ENCODE measurements at regions not wholly inside any gene's neighbourhood (a gene's known extent, or its start where the extent isn't known, plus 50 kb on each side); places are given as distances from the start of the nearest gene placed in this dataset.

GRCh38 chr18:28946471-28946870 lies 769.5 kb upstream of the CDH2 start:
- Mint-ChIP-seq H3K4me1 (ENCODE audit: low read depth) (no peaks in the 10 kb centered on the region), H3K27me3 (ENCODE audit: low read depth) (peaks cover 3% of the 10 kb centered on the region), H3K27ac (ENCODE audit: unreplicated experiment) (no peak overlapping the region), H3K9me3 (ENCODE audit: low read depth) (peaks cover 6% of the 10 kb centered on the region), H3K36me3 (ENCODE audit: low read depth) (peaks cover 4% of the 10 kb centered on the region), H3K4me3 (ENCODE audit: unreplicated experiment) (no peak overlapping the region)
- DNase-seq (ENCODE audit: low spot score), result no peak
- no peak for TF ChIP-seq CTCF (IDR thresholded peaks at IDR 0.05)

- Mint-ChIP-seq H3K27ac (ENCODE audit: unreplicated experiment) (no peak overlapping the region), H3K4me3 (ENCODE audit: unreplicated experiment) (no peak overlapping the region), H3K36me3 (ENCODE audit: low read depth) (no peaks in the 10 kb centered on the region), H3K27me3 (ENCODE audit: low read depth) (no peaks in the 10 kb centered on the region), H3K4me1 (ENCODE audit: low read depth) (no peaks in the 10 kb centered on the region), H3K9me3 (ENCODE audit: low read depth) (no peaks in the 10 kb centered on the region)
- no peak for DNase-seq (ENCODE audit: low spot score)
- no peak for TF ChIP-seq CTCF (IDR thresholded peaks at IDR 0.05)
Observed at GRCh38 chr18:28922936-28923335, 746.0 kb upstream of the CDH2 start.

- Mint-ChIP-seq H3K27ac (ENCODE audit: unreplicated experiment) (no peak overlapping the region), H3K9me3 (ENCODE audit: low read depth) (peaks cover 7% of the 10 kb centered on the region), H3K4me3 (ENCODE audit: unreplicated experiment) (no peak overlapping the region), H3K4me1 (ENCODE audit: low read depth) (no peaks in the 10 kb centered on the region), H3K36me3 (ENCODE audit: low read depth) (no peaks in the 10 kb centered on the region), H3K27me3 (ENCODE audit: low read depth) (no peaks in the 10 kb centered on the region)
- DNase-seq (ENCODE audit: low spot score), result no peak
- no peak for TF ChIP-seq CTCF (IDR thresholded peaks at IDR 0.05)
Observed at GRCh38 chr18:28916456-28916855, 739.5 kb upstream of the CDH2 start.

- TF ChIP-seq CTCF (IDR thresholded peaks at IDR 0.05), result no peak
- no peaks in the 10 kb centered on the region for H3K27me3 Mint-ChIP-seq (ENCODE audit: low read depth)
- peaks cover 9% of the 10 kb centered on the region for H3K4me1 Mint-ChIP-seq (ENCODE audit: low read depth)
- no peak for DNase-seq (ENCODE audit: low spot score)
- no peak overlapping the region for H3K27ac Mint-ChIP-seq (ENCODE audit: unreplicated experiment)
- no peaks in the 10 kb centered on the region for H3K36me3 Mint-ChIP-seq (ENCODE audit: low read depth)
- peaks cover 2% of the 10 kb centered on the region for H3K9me3 Mint-ChIP-seq (ENCODE audit: low read depth)
- H3K4me3 Mint-ChIP-seq (ENCODE audit: unreplicated experiment), result no peak overlapping the region
Observed at GRCh38 chr18:28905509-28905908, 728.6 kb upstream of the CDH2 start.

- no peaks in the 10 kb centered on the region for H3K9me3 Mint-ChIP-seq (ENCODE audit: low read depth)
- TF ChIP-seq CTCF (IDR thresholded peaks at IDR 0.05), result no peak
- no peak overlapping the region for H3K27ac Mint-ChIP-seq (ENCODE audit: unreplicated experiment)
- no peak for DNase-seq (ENCODE audit: low spot score)
- H3K4me1 Mint-ChIP-seq (ENCODE audit: low read depth), result peaks cover 9% of the 10 kb centered on the region
- H3K27me3 Mint-ChIP-seq (ENCODE audit: low read depth), result no peaks in the 10 kb centered on the region
- no peak overlapping the region for H3K4me3 Mint-ChIP-seq (ENCODE audit: unreplicated experiment)
- H3K36me3 Mint-ChIP-seq (ENCODE audit: low read depth), result no peaks in the 10 kb centered on the region
Observed at GRCh38 chr18:28904789-28905364, 727.9 kb upstream of the CDH2 start.
